ENCODE measurements at regions not wholly inside any gene's neighbourhood (a gene's known extent, or its start where the extent isn't known, plus 50 kb on each side); places are given as distances from the start of the nearest gene placed in this dataset.
"Not testable (repeated sequence)": the region's sequence is repeated elsewhere in the genome, so short reads cannot be mapped to it uniquely, and the experiment has no call there.

DNA sequence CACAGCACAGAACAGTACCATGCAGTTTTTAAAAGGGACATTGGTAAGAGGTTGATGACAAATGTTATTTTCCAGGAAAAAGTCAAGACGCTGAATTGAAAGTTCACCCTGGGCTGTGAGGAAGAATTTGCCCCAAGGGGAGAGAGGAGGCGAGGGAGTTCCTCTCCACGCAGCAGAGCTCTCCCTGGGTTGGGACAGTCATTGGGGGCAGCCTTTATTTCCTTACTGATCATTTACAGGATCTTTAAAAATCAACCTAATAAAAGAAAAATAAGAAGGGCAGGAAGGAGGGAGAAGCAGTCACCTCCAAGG lies 49.9 kb upstream of the WNT7B start:
- DNase-seq = no peak

DNA sequence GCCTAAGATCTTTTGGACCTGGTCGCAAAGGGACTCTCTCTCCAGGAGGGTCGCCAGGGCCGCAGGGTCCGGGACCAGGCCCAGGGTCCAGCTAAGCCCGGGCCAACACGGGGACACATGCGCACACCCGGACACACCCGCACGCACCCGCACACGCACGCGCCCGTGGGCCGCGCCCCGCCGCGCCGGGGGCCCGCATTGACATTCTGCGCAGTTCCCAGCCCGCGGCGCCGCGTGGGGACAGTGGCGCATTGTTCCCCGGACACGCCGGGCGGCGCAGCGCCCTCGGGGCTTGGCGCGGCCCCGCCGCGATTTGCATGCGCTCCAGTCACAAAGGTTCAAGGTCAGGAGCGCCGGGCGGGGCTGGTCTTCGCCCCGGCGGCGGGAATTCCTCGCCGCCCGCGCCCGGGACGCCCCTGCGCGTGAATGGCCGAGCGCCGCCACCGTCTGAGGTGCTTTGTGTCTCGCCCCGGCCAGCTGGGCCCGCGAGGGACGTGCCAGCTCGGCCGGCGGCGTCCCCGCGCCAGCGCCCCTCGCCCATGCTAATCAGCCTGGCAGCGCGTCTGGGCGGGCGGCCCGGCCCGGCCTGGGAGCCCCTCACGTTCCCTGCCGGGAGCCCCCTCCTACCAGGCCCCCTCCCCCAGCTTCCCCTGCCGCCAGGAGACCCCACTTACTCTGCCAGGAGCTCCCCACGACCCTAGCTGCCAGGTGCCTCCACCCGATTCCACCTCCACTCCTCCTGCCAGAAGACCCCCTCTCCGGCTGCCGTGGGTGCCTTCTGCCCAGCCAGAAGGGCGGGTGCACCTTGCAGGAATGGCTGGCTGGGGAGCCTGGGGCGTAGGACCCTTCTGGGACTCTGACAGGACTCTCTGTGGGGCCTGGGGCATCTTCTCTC lies 50.5 kb upstream of the WNT7B start:
- DNase-seq = no peak

DNA sequence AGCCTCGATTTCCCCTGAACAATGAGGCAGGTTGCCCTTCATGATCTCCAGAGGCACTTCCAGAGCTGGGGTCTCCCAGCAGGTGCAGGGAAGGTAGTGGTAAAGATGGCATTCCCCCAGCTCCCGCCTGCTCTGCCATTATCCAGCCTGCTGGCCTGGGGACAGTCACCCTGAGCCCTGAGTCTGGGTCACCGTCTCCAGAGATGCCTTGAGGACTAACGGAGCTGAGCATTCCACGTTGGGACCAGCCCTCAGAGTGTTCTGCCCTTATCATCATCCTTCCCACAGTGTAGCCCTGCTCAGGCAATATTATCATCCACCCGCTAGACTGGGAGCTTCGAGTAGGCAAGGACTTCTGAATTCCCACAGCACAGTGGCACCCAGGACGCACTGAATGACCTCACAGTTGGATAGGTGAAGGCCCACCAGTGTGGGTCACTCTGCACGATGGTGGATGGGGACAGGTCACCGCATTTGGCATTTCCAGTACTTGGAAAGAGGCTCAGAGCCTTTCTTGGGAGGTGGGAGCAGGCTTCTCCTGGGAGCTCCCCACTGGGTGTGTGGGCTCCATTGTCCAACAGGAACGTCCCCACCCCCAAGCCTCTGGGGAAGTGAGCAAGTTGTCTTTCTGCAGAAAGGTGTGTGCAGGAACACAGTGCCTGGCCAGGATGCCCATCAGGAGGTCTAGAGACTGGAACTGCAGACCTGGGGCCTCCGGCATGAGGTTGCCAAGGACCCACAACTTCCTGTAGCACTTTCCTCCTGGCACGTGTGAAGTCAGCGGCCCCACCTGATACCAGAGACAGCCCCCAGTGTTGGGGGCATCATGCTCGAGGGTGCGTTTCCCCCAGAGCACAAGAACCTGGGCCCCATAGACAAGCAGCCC lies 51.4 kb upstream of the WNT7B start:
- DNase-seq = no peak

DNA sequence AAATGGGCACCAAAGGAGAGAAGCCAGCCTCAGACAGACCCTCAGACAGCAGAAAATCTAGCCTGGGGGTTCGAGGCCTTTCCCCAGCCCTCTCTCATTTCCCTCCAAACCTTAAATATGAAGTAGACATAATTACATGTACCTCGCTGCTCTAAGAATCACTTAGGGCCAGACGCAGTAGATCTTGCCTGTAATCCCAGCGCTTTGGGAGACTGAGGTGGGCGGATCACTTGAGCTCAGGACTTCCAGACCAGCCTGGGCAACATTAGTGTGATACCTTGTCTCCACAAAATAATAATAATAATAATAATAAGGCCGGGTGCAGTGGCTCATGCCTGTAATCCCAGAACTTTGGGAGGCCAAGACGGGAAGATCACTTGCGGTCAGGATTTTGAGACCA lies 52.1 kb upstream of the WNT7B start:
- DNase-seq = no peak

DNA sequence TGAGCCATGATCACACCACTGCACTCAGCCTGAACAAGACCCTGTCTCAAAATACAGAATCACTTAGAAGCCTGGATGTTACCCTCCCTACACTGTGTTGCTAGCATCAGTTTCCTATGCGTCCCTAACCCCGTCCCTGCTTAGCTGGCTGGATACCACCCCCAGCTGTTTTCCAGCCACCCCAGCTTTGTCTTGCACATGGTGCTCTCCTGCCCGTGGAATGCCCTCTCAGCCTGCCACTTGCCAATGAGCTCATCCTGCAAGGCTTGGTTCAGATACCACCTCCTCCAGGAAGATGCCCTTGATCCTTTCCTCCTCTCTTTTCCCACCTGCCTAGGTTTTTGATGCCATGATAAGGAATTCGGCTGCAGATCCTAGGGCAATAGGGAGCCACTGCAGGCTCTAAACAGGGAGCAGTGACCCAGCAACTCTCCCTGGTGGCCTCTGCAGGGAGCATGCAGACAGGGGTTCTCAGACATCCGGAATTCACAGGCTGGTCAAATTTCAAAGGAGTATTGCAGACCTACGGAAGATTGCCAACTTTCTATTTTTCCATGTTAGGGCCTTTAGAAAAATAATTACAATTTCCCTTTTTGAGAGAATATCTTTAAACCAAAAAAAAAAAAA lies 52.7 kb upstream of the WNT7B start:
- no peak for DNase-seq

DNA sequence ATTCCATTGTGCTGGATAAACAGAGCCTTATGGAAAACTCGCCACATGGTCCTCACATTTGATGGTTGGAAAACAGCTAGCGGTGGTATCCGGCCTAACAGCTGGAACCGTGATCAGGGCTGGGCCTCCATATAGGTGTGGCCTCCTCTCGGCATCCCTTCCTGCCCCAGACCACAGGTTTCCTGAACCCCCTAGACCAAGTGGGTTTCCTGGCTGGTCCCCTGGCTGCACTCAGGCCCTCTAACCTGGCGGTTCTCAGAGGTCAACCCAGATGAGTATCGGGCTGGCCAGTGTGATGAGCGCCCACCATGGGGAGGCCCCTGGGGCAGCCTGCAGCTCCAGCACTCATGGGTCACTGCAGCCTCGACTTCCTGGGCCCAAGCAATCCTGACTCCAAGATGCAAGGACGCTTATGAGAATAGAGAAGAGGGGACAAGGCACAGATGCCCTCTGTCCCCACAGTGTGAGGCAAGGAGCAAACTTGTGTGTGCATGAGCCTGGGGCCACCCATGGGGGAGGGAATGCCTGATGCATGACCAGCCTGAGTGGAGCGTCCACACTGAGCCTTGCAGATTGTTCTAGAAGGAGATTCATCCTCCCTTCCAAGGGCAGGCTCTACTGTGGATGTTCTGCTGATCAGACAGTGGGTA lies 53.4 kb upstream of the WNT7B start:
- DNase-seq = no peak

DNA sequence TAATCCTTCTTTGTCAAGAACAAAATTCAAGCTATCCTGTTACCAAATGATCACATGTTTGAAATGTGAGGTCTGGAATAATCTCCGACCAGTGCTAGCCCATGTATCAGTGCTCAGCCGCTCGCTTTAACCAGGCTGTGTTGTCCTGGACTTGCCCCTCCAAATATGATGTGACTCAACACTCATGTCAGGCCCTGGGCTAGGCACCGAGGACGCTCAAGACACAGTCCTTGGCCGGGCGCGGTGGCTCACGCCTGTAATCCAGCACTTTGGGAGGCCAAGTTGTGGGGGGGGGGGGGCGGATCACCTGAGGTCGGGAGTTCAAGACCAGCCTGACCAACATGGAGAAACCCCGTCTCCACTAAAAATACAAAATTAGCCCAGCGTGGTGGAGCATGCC lies 54.1 kb upstream of the WNT7B start:
- no peak for DNase-seq

DNA sequence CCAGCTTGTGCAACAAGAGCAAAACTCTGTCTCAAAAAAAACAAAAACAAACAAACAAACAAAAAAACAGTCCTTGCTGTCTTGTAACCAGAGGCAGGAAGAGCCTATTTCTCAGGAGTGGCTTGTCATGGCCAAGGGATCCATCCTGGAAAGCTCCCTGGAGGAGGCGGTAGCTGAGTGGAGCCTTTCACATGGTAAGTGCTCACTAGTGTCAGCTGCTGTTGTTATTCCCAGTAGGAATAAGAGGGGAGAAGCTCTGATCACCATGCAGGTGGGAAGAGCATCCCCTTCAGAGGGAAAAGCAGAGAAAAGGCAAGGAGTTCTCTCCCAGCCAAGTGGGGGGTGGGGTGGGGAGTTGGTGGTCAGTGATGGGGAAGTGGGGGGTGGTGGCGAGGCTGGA lies 54.6 kb upstream of the WNT7B start:
- no peak for DNase-seq

DNA sequence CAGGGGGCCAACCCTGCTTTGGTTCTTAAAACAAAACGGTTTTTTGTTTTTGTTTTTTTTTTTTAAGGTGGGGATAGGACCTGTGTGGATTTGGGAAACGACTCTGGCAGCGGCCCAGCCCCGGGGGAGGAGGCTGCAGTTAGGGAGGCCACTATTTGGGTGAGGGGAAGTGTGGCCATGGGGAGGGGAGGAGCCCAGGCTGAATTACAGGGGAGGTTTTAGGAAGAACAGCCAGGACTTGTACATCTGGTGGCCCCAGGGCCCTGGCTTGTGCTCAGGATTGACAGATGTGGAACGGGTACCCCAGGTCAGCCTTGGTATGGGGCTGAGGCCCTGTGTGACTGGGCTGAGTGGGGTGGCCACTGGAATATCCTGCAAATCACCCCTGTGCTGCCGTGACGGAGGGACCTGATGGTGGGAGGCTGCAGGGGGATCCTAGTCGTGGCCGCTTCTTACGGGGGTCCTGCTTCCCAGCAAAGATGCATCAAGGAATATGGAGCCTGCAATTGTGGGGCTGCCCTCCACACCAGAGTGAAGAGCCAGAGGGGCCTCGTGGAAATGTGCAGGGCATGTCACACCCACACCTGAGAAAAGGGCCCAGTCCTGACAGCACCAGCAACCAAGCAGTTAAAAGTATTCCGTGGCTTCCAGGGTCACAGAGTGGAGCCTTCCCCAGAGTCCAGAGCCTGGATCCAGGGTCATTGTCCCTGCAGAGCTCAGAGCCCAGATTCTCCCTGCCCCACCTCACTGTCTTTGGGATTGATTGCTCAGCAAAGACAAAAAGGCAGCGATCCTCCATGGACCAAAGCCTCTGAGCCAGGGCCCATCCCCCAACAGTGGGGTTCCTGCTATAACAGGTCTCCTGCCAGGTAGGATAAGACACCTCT lies 55.2 kb upstream of the WNT7B start:
- DNase-seq = no peak

DNA sequence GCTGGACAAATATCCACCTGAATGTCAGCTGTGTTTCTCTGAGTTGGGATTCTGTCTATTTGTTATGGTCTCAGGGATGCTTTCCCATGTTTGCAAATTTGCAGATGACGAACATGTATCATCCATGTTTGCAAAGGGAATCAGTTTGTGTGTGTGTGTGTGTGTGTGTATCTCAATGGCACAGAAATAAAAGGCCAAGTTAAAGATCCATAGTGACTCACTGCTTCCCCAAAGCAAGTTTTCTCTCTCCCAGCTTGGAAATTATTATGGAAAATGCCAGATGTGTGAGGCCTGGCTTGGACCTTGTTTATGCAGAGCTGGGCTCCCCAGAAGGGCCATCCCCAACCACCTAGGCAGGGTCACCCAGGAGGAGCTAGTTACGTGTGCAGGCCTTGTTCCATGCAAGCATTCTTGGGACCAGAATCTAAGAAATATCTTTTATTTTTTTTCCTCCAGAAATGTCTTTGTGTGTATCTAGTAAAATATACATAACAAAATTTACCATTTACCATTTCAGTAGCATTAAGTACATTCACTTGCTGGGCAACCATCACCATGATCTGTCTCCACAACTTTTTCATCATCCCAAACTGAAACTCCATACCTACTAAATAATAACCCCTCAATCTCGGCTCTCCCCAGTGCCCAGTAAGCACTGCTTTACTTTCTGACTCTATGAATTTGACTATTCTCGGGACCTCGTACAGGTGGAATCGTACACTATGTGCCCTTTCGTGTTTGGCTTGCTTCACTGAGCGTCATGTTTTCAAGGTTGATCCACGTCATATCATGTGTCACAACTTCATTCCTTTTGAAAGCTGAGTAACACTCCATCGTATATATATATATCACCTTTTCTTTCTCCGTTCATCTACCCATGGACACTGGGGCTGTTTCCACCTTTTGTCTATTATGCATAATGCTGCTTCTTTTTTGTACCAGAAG lies 56.6 kb upstream of the WNT7B start:
- no peak for DNase-seq

DNA sequence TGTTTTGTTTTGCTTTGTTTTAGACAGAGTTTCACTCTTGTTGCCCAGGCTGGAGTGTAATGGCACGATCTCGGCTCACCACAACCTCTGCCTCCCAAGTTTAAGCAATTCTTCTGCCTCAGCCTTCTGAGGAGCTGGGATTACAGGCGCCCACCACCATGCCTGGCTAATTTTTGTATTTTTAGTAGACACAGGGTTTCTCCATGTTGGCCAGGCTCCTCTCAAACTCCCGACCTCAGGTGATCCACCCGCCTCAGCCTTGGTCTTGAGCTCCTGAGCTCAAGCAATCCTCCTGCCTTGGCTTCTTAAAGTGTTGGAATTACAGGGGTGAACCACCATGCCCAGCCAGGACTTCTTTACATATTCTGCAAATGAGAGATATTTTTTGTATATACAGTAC lies 57.5 kb upstream of the WNT7B start:
- DNase-seq = not testable (repeated sequence)

DNA sequence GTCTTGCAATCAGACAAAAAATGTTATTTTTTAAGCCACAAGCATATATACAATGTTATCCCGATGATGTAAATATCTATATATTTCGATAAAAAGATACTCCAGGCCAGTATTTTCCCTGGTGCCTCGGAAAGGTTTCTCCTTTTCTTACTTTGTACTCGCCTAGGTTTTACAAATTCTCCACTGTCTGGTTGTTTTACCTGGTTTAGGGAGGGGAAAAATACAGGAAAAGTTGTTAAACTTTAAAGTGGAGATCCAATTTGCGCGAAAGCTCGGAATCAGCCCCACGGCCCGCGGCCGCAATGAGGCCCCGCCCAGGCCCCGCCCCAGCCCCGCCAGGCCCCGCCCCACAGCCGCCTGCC lies 58.4 kb upstream of the WNT7B start:
- DNase-seq = no peak

DNA sequence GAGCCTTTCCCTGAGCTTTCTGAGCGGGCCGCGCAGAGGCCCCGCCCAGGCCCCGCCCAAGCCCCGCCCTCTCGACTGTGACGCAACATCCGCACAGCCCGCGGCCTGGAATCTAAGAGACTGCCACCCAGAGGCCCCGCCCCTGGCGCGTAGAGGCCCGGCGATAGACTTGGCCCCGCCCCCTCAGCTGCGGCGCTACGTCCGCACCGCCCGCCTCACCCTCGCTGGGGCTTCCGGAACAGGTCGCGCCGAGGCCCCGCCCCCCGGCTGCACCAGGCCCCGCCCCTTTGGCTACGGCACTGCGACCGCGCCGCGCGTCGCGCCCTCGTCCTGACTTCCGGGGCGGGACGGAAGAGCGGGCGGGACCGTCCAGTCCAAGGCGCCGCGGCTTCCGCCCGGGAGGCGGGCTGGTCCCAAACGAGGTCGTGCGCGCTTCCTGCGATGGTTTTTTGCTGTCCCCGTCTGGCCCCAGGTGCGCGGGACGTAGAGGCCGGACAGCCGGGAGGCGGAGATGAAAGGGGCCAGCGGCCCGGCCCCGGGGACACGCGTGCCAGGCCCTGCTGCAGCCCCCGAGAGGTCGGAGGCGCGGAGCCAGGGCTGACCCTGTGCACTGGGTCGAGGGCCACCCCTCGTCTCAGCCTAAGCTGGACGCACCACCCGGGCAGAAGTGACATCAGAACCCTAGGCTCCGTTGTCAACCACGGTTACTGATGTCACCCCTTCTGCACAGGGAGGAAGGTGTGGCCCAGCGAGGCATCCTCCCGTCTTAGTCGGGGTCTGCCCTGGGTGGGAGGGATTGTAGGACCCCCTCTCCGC lies 59.0 kb upstream of the WNT7B start:
- peak; percentile 100 for DNase-seq

DNA sequence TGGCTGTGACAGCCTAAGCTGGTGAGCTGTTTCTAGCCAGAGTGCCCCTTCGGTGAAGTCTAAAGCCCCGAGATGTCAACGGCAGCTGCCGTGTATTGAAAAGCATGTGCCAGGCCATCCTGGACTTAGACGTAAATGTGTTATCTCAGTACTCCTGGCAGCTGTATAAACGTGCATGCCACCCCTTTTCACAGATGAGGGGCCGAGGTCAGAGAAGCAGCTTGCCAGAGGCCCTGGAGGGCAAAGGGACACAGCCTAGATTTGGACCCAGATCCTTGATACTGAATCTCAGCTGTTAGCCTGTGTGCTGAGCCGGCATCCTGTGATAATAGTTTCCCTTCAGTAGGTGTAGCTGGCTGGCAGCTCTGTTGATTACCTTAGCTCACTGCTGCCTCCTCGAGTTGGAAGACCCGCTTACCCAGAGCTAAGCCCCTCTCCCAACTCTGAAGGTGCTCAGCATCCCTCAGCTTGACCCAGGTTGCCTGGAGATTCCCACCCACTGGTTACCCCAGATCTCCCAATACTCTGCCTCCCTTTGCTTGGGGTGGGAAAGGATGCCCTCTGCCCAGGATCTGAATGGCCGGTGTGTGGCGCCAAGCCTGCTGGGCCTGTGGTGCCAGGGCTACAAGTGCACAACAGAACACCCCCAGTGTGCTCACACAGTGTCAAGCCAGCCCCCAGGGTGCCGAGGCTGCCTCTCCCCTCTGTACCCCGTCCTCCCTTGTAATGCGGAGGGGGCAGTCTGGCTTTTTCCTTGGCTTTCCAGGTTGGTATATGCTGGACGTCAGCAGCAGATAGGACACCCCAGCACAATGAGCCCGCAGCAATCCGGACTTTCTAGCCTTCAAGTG lies 59.8 kb upstream of the WNT7B start:
- DNase-seq = peak; percentile 47

DNA sequence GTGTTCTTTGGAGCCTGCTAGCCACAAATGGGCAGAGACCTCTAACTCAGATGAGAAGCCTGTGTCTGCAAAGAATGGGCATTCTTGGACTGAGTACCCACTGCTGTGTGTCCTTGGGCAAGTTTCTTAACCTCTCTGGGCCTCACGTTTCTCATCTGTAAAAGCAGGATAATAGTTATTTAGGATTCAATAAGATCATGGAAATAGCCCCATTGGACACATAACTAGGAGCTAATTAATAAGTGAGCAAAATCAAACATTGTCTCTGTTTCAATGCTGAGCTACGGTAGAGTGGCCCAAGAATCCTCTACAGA lies 61.2 kb upstream of the WNT7B start:
- no peak for DNase-seq

DNA sequence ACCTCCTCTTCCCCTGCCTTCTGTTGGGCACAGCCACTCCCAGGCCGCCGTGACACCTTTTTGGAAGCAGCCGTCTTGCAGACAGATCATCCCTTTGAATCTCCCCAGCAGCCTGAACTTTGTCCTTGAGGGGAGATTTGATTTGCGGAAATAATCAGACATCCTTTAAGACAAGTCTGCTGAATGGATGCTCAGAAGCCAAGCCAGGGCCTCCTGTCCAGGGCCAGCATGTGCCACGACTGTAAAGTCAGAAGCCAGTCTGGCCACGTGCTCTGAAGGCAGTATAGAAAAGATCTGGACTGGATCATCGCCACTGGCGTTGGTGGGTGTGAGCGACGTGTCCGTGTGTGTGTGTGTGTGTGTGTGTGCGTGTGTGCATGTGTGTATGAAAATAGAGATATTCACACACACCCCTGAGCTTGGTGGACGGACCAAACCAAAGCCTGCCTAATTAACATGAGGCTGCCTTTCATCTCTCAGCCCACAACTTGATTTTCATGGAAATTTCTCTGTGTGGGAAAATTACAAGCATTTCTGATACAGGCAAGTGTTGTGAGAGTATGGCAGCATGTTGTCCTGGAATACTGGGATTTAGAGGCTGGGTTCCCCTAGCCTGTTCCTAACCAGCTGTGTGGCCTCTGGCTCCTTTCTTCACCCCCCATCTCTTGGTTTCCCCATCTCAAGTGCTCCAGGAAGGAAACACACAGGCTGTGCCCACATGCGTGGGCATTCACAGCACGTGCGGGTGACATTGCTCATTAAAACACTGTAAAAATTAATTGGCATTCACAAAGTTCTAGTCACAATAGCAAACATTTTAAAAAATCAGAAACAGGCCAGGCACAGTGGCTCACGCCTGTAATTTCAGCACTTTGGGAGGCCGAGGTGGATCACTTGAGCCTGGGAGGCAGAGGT lies 61.8 kb upstream of the WNT7B start:
- no peak for DNase-seq

DNA sequence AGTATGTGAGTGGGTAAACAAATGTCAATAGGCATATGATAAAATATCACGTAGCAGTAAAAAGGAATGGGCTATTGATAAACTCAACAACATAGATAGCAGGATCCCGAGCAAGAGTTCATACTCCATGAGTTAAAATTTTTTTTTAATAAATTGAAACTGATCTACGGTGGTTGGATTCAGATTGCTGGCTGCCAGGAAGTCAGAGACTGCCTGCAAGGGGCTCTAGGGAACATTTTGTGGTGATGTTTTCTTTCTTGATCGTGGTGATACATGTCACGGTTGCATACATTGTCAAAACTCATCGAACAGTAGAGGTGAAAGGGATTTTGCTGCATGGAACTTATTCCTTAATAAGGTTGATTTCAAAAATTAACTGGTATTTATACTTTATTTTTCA lies 62.6 kb upstream of the WNT7B start:
- no peak for DNase-seq
